CD4-positive, alpha-beta T cell treated with Interleukin-21 for 1 hour (primary cell): ENCODE measurements at regions not wholly inside any gene's neighbourhood (a gene's known extent, or its start where the extent isn't known, plus 50 kb on each side); places are given as distances from the start of the nearest gene placed in this dataset.
"Not testable (repeated sequence)": the region's sequence is repeated elsewhere in the genome, so short reads cannot be mapped to it uniquely, and the experiment has no call there.

ENCODE experiments used
- DNase-seq: peaks from one replicate; pipeline ENCODE4 v3.0.0-alpha.2; 2020

GRCh38 chr9:26664087-26664773, 228.4 kb downstream of the CAAP1 start:
- not testable (repeated sequence) for DNase-seq

DNA sequence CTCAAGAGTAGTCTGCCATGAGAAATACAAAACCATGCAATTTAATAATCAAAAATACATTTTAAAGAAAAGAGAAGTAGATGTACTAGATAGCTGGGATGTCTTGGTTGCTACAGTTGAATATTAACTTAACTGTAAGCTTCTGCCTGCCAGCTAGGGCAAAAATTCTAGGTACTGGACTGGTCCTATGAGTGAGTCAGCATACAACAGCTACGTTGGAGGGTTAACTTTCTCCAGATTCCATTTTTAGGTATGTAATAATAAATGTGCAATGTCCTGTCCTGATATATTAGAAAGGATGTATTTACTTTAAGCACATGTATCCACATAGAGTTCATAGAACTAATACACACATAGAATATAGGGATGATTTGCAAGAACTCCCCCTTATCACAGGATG, 230.1 kb downstream of the CAAP1 start:
- no peak for DNase-seq

GRCh38 chr9:26658476-26658875, 234.1 kb downstream of the CAAP1 start:
- no peak for DNase-seq

DNA sequence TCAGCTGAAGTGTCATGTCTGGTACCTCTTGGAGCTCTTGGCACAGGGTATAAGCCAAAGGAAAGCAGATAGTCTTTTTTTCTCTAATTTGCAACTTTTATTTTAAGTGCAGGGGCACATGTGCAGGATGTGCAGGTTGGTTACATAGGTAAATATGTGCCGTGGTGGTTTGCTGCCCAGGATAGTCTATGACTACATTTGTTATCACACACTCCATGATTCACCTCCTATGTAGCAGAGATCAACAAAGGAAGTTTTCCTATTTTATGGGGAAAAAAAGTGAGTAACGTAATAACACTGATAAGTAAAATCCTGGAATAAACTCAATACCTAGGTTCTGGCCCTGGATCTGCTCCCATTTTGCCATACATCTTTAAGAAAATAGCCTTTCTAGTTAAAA, 234.6 kb downstream of the CAAP1 start:
- no peak for DNase-seq

DNA sequence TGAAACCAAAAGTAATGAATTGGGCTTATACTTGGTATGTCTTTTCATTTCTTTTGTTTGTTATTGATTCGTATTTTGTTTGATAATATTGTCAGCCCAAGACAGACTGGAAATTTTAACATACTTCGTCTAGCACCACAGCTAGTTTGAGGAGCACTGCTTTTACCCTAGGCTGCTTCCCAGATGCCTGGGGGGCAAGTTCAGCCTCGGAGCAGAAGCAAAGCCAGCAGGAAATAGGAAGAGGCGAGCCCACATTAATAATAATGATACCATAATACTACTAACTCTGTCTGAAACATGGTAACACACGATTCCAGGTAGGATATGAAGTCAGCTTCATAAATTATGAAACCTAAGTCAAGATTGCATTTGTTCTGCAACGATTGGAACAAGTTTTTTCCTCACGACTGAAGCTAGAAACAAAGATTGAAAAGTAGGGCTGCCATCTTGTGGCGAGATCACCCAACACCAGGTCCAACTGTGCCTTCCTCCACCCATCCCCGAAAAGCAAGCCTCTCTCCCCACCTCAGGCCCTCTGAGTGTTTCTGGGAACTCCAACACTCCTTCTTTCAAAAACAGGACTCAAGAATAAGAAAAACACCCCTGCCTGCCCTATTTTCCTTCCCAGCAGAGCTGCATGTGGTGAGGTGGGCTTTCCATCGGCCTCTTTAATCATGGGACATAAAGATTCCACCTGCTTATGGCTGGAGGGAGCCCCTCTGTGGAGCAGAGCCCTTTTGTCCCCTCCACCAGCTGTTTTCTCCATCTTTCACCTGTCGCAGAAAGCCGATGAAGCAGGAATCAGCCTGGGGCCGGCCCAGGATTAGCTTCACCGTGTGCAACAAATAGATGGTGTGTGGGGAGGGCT, 236.4 kb downstream of the CAAP1 start:
- DNase-seq, result no peak

DNA sequence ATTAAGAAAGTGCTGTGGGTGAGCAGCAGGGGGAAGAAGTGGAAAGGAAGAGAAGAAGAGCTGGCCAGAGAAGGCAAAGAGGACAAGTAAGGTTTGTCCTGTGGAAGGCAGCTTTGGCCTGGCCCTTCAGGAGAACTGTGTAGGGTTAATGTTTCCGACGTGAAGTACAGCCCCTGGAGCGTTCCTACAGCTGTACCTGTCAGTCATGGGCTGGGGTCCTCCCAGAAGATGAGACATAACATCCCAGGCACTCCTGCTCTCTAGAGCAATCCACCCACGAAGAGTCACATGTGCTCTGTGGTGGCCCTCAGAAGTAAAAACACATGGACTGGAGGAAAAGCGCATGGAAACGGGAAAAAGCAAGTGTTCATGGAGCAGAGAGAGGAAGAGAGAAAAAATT, 237.4 kb downstream of the CAAP1 start:
- DNase-seq, result no peak

- DNase-seq, result no peak
These were observed 242.3 kb downstream of the CAAP1 start for GRCh38 chr9:26650325-26650724.

DNA sequence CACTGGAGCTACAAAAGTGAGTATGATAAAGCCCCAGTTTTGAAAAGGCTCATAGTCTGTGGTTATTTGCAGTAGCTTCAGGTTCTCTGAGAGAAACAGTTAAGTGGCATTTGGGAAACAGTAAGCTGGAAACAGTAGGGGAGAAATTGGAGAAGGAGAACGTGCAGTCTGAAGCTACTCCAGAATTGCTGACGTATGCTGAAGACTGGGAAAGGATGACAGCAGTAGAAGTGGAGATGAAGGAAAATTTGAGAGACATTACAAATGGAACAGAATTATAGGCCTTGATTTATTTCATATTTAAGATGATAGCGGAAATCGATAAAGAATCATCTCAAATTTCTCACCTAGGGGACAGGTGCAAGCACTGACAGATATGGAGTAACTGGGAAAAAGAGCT, 248.8 kb downstream of the CAAP1 start:
- DNase-seq, result no peak

- no peak for DNase-seq
These were observed 252.8 kb downstream of the CAAP1 start for GRCh38 chr9:26639761-26640160.

DNA sequence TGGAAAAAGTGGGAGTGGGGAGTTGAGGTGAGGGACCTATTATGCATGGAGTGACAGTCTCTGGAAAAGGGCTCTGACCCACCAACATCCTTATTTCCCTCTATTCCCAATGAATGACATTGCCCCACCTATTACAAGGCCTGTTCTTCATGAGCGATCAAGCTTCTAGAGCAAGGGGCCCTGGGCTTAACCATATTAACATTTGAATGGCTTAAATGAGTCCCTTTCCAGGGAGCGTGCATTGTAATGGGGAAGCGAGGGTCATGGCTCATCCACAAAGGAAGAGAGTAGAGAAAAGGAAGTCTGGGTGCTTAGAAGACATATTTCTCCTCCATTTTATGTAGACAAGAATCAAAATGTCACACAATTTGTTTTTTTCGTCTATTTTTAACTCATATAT, 255.5 kb downstream of the CAAP1 start:
- no peak for DNase-seq

DNA sequence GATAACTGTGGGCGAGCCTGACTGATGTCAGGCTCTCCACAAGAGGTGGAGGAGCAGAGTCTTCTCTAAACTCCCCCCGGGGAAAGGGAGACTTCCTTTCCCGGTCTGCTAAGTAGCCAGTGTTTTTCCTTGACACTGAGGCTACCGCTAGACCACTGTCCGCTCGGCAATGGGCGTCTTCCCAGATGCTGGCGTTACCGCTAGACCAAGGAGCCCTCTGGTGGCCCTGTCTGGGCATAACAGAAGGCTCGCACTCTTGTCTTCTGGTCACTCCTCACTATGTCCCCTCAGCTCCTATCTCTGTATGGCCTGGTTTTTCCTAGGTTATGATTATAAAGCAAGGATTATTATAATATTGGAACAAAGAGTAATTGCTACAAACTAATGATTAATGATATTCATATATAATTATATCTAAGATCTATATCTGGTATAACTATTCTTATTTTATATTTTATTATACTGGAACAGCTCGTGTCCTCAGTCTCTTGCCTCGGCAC, 278.7 kb downstream of the CAAP1 start:
- not testable (repeated sequence) for DNase-seq

- no peak for DNase-seq
These were observed 280.4 kb downstream of the CAAP1 start for GRCh38 chr9:26612211-26612610.

DNA sequence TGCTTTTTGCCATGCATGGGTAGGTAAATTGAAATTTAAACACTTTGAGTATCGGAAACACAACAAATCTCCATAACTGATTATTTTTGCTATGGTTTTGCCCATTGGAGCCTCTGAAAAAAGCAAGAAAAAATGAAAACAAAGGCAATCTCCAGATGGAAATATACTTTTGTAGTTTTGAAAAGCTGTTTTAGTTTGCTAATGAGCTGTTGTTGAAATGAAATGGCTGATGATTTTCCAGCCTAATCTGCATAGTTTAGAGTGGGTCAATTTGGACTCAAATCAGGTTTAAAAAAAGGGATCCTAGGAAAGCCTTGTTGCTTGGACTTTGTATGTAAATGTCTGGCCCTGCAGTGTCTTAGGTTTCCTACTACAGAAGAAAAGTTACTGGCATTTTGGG, 285.8 kb downstream of the CAAP1 start:
- DNase-seq, result no peak

DNA sequence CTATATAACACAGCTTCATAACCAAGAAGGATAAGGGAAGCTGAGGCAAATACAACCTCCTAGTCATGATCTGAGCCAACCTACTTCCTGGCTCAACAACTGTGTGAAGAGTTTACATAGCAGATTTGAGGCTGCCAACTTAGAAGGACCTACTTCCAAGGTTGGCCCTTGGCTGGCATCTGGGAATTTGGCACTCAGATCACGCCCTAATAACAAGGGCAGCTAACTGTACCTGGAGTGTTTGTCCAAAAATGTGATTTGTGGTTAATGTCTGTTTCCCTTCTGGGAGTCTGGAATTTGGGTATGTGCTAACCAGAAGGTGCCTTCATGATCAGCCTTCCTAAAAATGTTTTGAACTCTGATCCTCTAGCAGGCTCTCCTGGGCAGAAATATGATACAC, 287.2 kb downstream of the CAAP1 start:
- no peak for DNase-seq

DNA sequence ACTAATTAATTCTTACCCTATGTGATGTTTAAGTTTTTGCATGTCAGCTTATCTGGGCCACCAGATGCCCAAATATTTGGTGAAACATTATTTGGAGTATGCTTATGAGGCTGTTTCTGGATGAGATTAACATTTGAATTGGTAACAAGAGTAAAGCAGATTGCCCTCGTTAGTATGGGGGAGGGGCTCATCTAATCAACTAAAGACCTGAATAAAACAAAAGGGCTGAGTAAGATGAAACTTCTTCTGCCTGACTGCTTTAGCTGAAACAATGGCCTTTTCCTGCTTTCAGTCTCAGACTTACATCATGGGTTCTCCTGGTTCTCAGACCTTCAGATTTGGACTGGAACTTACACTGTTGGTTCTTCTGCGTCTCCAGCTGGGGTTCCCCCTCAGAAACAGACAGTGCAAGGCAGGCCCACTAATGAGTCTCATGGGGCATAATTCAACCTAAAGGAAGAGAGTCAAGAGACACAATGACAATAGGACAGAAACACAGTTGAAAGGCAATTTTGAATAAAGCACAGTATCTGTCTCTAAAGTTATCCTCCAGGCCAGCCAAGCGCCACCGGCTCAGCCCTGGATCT, 288.4 kb downstream of the CAAP1 start:
- DNase-seq, result no peak

GRCh38 chr9:26603617-26604016, 289.0 kb downstream of the CAAP1 start:
- DNase-seq, result no peak

DNA sequence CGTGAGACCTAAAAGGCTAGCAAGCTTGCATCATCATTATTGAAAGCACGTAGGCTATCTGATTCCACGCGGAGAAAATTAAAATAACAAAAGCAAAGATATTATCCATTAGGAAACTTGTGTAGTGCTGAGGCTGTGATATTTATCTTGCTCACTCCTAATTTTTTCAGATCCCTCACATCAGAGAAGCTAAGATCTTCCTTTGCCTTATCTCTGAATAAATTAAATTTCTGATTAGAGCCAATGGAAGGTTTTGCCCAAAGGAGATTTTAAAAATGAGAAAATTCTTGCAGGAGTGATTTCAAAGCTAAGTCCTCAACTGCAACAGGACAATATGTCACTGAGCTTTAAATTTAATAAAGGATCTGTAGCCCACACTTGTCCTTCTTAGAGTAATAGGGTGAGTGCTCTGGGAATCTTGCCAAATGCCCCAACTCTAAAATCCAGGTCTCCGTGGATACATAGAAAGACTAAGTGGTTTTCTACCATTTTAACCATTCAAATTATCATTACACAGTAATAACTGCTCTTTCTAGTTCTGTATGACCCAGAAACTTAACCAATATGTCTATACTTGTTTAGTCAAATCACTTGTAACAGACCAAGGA, 295.0 kb downstream of the CAAP1 start:
- DNase-seq, result no peak

DNA sequence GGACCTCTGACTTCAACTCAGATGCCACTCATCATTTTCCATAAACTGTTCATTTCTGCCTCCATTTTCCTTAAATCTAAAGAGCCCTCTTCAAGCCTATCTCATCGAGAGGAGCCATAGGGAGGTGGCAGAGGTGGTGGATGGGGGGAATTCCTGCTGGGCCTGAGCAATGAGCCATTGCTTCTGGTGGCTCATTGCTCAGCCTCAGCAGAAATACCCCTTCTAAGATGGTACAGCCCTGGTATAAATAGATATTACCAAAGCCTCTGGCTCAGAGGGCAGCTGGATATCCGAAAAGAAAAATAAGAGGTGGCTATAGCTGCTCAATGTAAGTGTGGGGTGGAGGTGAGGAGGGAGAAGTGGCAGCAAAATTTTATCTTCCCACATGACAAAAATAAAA, 313.5 kb downstream of the CAAP1 start:
- DNase-seq, result no peak

- DNase-seq, result no peak
These were observed 317.6 kb downstream of the CAAP1 start for GRCh38 chr9:26574898-26575440.

- no peak for DNase-seq
These were observed 318.3 kb downstream of the CAAP1 start for GRCh38 chr9:26574256-26574655.

DNA sequence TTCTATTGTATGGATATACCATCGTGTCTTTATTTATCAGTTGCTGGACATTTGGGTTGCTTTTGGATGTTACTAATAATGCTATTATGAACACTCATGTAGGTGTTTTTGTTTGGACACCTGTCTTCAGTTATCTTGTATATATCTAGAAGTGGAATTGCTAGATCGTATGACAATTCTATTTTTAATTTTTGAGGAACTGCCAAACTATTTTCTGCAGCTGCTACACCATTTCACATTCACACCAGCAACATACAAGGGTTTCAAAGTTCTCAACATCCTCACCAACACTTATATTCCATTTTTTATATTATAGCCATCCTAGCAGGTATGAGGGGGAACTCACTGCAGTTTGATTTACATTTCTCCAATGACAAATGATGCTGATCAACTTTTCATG, 324.6 kb downstream of the CAAP1 start:
- no peak for DNase-seq

DNA sequence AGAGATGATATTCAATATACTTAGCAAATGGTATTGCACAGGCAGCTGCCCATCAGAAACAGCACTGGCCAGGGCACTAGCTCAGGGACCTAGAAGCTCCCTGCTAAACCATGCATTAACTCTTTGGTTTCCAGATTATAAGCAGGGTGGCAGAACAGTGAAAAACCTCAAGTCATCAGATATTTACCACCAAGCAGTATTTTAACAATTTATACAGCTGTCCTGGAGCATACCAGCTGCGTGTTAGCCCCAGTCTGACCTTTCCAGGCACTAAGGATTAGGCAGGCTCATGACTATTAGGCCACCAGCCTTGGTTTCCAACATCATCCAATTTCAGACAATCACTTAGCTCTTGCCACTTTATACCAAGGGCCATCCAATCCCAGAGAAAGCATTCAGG, 326.5 kb downstream of the CAAP1 start:
- DNase-seq, result no peak

GRCh38 chr9:26565118-26565517, 327.5 kb downstream of the CAAP1 start:
- no peak for DNase-seq
